ENCODE measurements at regions not wholly inside any gene's neighbourhood (a gene's known extent, or its start where the extent isn't known, plus 50 kb on each side); places are given as distances from the start of the nearest gene placed in this dataset.

DNA sequence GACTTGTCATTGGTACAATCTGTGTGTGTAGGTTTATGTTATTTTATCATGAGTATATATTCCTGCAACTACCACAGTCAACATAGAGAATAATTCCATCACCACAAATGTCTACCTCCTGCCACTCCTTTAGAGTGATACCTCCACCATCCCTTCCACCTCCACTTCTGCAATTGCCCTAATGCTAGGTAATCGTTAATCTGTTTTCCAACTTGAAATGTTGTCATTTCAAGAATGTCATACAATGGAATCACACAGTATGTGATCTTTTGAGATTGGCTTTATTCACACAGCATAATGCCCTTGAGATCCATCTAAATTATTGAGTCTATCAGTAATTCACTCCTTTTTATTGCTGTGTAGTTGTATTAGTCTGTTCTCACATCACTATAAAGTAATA, 414.8 kb upstream of the C16orf82 start:
- no peak overlapping the region for H3K27ac ChIP-seq
- POLR2A ChIA-PET (ENCODE audit: low non-redundant PET): no interaction called here
- no peak for DNase-seq (ENCODE audit: low spot score)
- TF ChIP-seq, protein P1, sequence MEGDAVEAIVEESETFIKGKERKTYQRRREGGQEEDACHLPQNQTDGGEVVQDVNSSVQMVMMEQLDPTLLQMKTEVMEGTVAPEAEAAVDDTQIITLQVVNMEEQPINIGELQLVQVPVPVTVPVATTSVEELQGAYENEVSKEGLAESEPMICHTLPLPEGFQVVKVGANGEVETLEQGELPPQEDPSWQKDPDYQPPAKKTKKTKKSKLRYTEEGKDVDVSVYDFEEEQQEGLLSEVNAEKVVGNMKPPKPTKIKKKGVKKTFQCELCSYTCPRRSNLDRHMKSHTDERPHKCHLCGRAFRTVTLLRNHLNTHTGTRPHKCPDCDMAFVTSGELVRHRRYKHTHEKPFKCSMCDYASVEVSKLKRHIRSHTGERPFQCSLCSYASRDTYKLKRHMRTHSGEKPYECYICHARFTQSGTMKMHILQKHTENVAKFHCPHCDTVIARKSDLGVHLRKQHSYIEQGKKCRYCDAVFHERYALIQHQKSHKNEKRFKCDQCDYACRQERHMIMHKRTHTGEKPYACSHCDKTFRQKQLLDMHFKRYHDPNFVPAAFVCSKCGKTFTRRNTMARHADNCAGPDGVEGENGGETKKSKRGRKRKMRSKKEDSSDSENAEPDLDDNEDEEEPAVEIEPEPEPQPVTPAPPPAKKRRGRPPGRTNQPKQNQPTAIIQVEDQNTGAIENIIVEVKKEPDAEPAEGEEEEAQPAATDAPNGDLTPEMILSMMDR (conservative IDR thresholded peaks at IDR 0.05; ENCODE audit: low read depth): no peak
- CTCF ChIA-PET: interaction anchor here (0.6 kb wide), 1 partner anchor 392 kb away, joined by 3 read pairs; no protein-coding TSS in a partner anchor

DNA sequence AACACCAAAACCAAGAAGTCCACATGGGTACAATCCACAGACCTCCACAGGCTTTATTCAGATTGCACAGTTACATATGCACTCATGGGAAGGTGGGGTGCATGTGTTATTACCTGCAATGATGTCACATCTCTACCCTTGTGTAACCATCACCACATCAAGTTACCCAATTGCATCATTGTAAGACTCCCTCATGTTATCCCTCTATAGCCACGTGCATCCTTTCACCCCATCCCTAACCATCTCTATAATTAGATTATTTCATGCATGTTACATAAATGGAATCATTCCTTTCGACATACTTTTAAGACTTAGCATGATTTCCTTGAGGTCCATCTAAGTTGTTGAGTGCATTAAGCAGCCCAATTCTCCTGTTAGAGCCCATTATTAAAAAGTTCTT, 408.2 kb upstream of the C16orf82 start:
- TF ChIP-seq, protein P1 (conservative IDR thresholded peaks at IDR 0.05; ENCODE audit: low read depth): no peak
- no peak for DNase-seq (ENCODE audit: low spot score)
- H3K27ac ChIP-seq: no peak overlapping the region
- POLR2A ChIA-PET (ENCODE audit: low non-redundant PET): no interaction called here
- CTCF ChIA-PET: interaction anchor here (0.5 kb wide), 1 partner anchor 194 kb away, joined by 3 read pairs; no protein-coding TSS in a partner anchor

DNA sequence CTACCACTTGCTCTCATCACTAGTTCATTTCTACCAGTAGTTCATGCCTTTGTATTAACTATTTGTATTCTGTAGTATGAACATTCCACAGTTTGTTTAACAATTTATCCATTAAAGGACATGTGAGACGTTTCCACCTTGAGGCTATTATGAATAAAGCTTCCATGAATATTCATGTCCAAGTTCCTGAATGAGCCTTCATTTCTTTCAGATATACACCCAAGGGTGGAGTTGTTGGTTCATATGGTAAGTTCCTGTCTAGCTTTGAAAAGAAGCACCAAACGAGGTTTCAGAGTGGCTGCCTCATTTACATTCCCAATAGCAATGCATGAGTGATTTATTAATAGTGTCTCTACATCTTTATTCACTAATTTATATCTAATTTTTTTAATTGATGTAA, 407.8 kb upstream of the C16orf82 start:
- no peak overlapping the region for H3K27ac ChIP-seq
- TF ChIP-seq, protein P1 (conservative IDR thresholded peaks at IDR 0.05; ENCODE audit: low read depth): no peak
- DNase-seq (ENCODE audit: low spot score): no peak
- ChIA-PET POLR2A (ENCODE audit: low non-redundant PET) (no interaction called here), CTCF (interaction anchor here (0.5 kb wide), 1 partner anchor 193 kb away, joined by 3 read pairs; no protein-coding TSS in a partner anchor)

DNA sequence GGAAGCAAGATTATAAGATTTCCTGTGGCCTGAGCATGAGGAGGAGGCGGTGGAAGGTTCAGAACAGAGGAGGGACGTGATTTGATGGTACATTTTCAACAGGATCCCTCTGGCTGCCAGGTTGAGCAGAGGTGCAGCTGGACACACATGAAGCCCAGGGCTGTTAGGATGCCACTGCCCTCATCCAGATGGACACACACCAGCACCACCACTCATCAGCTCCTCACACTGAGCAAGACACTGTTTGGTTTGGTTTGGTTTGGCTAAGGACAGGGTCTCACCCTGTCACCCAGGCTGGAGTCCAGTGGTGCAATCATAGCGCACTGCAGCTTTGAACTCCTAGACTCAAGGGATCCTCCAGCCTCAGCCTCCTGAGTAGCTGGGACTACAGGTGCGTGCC, 402.6 kb upstream of the C16orf82 start:
- TF ChIP-seq, protein P1 (conservative IDR thresholded peaks at IDR 0.05; ENCODE audit: low read depth): no peak
- H3K27ac ChIP-seq: no peak overlapping the region
- no peak for DNase-seq (ENCODE audit: low spot score)
- CTCF ChIA-PET: interaction anchor here (0.8 kb wide), 1 partner anchor 526 kb away, joined by 5 read pairs; no protein-coding TSS in a partner anchor
- POLR2A ChIA-PET (ENCODE audit: low non-redundant PET): no interaction called here

DNA sequence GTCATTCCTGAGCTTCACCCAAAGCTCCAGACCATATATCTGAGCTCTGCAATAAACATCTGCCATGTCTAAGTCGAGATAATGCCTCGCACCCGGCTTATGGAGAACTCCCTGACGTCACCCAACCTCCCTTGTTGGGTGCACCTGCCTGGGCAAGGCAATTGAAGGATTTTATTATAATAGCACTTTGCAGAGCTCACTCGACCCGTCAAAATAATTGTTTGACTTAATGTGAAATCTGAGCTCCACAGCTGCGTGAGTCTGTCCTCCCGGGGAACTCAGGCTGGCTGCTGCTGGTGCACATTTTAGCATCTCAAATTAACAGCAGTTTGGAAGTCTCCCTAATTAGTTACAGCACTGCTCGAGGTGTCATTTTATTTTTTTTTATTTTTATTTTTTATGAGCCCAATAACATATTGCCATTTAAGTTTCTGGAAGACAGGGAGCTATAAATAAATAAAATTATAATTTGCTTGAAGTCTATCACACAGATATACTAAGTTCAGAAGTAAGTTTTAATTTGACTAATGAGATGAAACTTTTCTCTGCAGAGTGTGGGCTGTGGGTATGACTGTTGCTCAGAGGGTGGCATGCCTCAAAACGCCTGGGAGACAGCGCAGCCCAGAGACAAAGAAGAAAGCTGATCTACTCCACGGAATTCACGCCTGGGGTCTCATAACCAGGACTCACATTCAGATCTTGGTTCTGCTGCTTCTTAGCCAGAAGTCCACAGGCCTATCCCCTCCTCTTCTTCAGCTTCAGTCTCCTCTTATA, 401.4 kb upstream of the C16orf82 start:
- no peak overlapping the region for H3K27ac ChIP-seq
- DNase-seq (ENCODE audit: low spot score): no peak
- TF ChIP-seq, protein P1 (conservative IDR thresholded peaks at IDR 0.05; ENCODE audit: low read depth): no peak
- ChIA-PET POLR2A (ENCODE audit: low non-redundant PET) (no interaction called here), CTCF (interaction anchor here (0.6 kb wide), 1 partner anchor 252 kb away, joined by 5 read pairs; no protein-coding TSS in a partner anchor)

DNA sequence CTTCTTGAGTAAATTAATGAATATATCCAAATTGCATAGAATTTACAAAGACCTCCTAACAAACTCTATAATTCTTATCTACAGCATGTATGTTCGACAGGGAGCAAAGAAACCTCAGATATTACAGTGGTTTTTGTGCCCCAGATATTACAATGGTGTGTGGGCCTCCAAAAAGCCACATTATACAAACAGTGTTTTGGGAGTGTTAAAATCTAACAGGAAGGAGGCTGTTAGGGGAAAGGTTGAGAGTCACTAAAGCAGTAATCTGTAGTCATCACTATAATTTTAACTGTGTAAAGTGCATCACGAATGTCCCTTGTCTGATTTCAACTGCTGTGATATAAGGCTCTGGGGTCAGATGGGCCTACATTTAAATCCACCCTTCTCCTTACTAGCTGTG, 400.2 kb upstream of the C16orf82 start:
- no peak overlapping the region for H3K27ac ChIP-seq

More for the DNA sequence above, 400.2 kb upstream of the C16orf82 start:
- no peak for DNase-seq (ENCODE audit: low spot score)
- CTCF ChIA-PET: interaction anchor here (0.6 kb wide), 1 partner anchor 426 kb away, joined by 4 read pairs; no protein-coding TSS in a partner anchor
- POLR2A ChIA-PET (ENCODE audit: low non-redundant PET): no interaction called here
- TF ChIP-seq, protein P1 (conservative IDR thresholded peaks at IDR 0.05; ENCODE audit: low read depth): no peak
